SU-DHL-6 (cell line): ENCODE measurements at regions not wholly inside any gene's neighbourhood (a gene's known extent, or its start where the extent isn't known, plus 50 kb on each side); places are given as distances from the start of the nearest gene placed in this dataset.

ENCODE experiments used
- H2AFZ ChIP-seq: fragments of 200-600 bp; sonication (generic); 2 replicates; pipeline ENCODE4 v1.6.1; 2014; ENCODE audit warnings: low read depth, mild to moderate bottlenecking, moderate library complexity, mixed read lengths, antibody characterized with exemption, low read length; ENCODE audit not compliant: severe bottlenecking
- H3F3A ChIP-seq: fragments of 200-600 bp; shearing (Covaris generic); 2 replicates; pipeline ENCODE4 v1.6.0; 2016; ENCODE audit warnings: antibody characterized with exemption, mild to moderate bottlenecking; ENCODE audit not compliant: insufficient read depth
- H3K27ac ChIP-seq: fragments of 200-600 bp; sonication (generic); 2 replicates; pipeline ENCODE4 v1.5.1; 2016; ENCODE audit warnings: low read depth, mild to moderate bottlenecking, low read length, moderate library complexity, mixed read lengths
- H3K27me3 ChIP-seq: fragments of 200-600 bp; sonication (generic), shearing (Covaris generic); 2 replicates; pipeline ENCODE4 v1.6.0; 2014; ENCODE audit warnings: mild to moderate bottlenecking, low read length
- H3K36me3 ChIP-seq: fragments of 200-600 bp; sonication (generic); 2 replicates; pipeline ENCODE4 v1.6.1; 2014; ENCODE audit warnings: mild to moderate bottlenecking, low read length, mixed read lengths
- H3K4me2 ChIP-seq: fragments of 300-600, 200-600 bp; shearing (Covaris generic), sonication (generic); 2 replicates; pipeline ENCODE4 v1.6.0; 2014; ENCODE audit warnings: low read length, low read depth, mild to moderate bottlenecking; ENCODE audit not compliant: poor library complexity, severe bottlenecking
- H3K4me3 ChIP-seq: fragments of 200-600 bp; sonication (generic); 2 replicates; pipeline ENCODE4 v1.5.1; 2014; ENCODE audit warnings: antibody characterized with exemption, low read length, mild to moderate bottlenecking, mixed read lengths; ENCODE audit not compliant: insufficient read depth, poor library complexity, severe bottlenecking
- H3K79me2 ChIP-seq: fragments of 200-600 bp; sonication (generic); 2 replicates; pipeline ENCODE4 v1.6.1; 2014; ENCODE audit warnings: mild to moderate bottlenecking, low read length, moderate library complexity; ENCODE audit not compliant: insufficient read depth
- H3K9ac ChIP-seq: fragments of 200-600 bp; sonication (generic); 2 replicates; pipeline ENCODE4 v1.7.0; 2014; ENCODE audit warnings: mild to moderate bottlenecking, low read length
- H3K9me2 ChIP-seq: fragments of 200-600 bp; sonication (generic); replicated peaks from 2 replicates; pipeline ENCODE4 v1.6.1; 2014; ENCODE audit warnings: low read length; ENCODE audit not compliant: insufficient read depth
- H3K9me3 ChIP-seq: fragments of 200-600 bp; sonication (generic); 2 replicates; pipeline ENCODE4 v1.6.1; 2014; ENCODE audit warnings: low read length, mixed read lengths; ENCODE audit not compliant: insufficient read depth
- H4K20me1 ChIP-seq: fragments of 200-600 bp; sonication (generic); 2 replicates; pipeline ENCODE4 v1.6.1; 2014; ENCODE audit warnings: low read depth, mild to moderate bottlenecking, antibody characterized with exemption, low read length, moderate library complexity, mixed read lengths
- CTCF ChIP-seq: fragments of 200-600 bp; sonication (generic); IDR thresholded peaks from one replicate; pipeline ENCODE4 v1.5.1; 2017; ENCODE audit warnings: antibody characterized with exemption, mild to moderate bottlenecking, low read length, moderate library complexity; ENCODE audit not compliant: insufficient read depth, poor library complexity, severe bottlenecking
- EZH2phosphoT487 ChIP-seq: fragments of 200-600 bp; sonication (generic), shearing (Covaris generic); conservative IDR thresholded peaks from 2 replicates; pipeline ENCODE4 v1.6.1; 2018; ENCODE audit warnings: mild to moderate bottlenecking, antibody characterized with exemption, low read length, moderate library complexity, mixed read lengths

- TF ChIP-seq EZH2phosphoT487 (no peak), CTCF (no peak)
- no peak overlapping the region for H3K4me2 ChIP-seq
- no peaks in the 10 kb centered on the region for H3K79me2 ChIP-seq
- no peaks in the 10 kb centered on the region for H3K9me3 ChIP-seq
- no peak overlapping the region for H3K9ac ChIP-seq
- no peak overlapping the region for H3K27ac ChIP-seq
- H4K20me1 ChIP-seq: no peaks in the 10 kb centered on the region
- no peak overlapping the region for H2AFZ ChIP-seq
- H3K4me3 ChIP-seq: no peak overlapping the region
- no peaks in the 10 kb centered on the region for H3F3A ChIP-seq
- H3K36me3 ChIP-seq: no peaks in the 10 kb centered on the region
- H3K9me2 ChIP-seq: no peaks in the 10 kb centered on the region
- H3K27me3 ChIP-seq: no peaks in the 10 kb centered on the region
Observed at GRCh38 chrX:57848857-57849256, 61.4 kb downstream of the ZXDA start.

- Histone ChIP-seq H3K4me2 (no peak overlapping the region), H3K9me3 (no peaks in the 10 kb centered on the region), H3K27ac (no peak overlapping the region), H3K27me3 (no peaks in the 10 kb centered on the region), H3K4me3 (no peak overlapping the region), H3K9ac (no peak overlapping the region), H3K9me2 (no peaks in the 10 kb centered on the region), H3K36me3 (no peaks in the 10 kb centered on the region), H4K20me1 (no peaks in the 10 kb centered on the region), H3F3A (no peaks in the 10 kb centered on the region), H3K79me2 (no peaks in the 10 kb centered on the region), H2AFZ (no peak overlapping the region)
- TF ChIP-seq EZH2phosphoT487 (no peak), CTCF (no peak)
Observed at GRCh38 chrX:57822818-57823217, 87.4 kb downstream of the ZXDA start.

GRCh38 chrX:57822398-57822797 is 87.9 kb downstream of the ZXDA start:
- no peak for TF ChIP-seq EZH2phosphoT487
- no peak overlapping the region for H3K9ac ChIP-seq
- no peaks in the 10 kb centered on the region for H3F3A ChIP-seq
- H3K27ac ChIP-seq: no peak overlapping the region
- no peaks in the 10 kb centered on the region for H3K9me3 ChIP-seq
- H3K27me3 ChIP-seq: no peaks in the 10 kb centered on the region
- no peaks in the 10 kb centered on the region for H3K9me2 ChIP-seq
- no peak overlapping the region for H3K4me3 ChIP-seq
- no peaks in the 10 kb centered on the region for H3K36me3 ChIP-seq
- no peak overlapping the region for H2AFZ ChIP-seq
- no peaks in the 10 kb centered on the region for H3K79me2 ChIP-seq
- no peak overlapping the region for H3K4me2 ChIP-seq
- H4K20me1 ChIP-seq: no peaks in the 10 kb centered on the region

GRCh38 chrX:57821703-57822387 is 88.4 kb downstream of the ZXDA start:
- H3K4me2 ChIP-seq: no peak overlapping the region
- H4K20me1 ChIP-seq: no peaks in the 10 kb centered on the region
- no peaks in the 10 kb centered on the region for H3F3A ChIP-seq
- no peaks in the 10 kb centered on the region for H3K79me2 ChIP-seq
- H3K9ac ChIP-seq: no peak overlapping the region
- H3K4me3 ChIP-seq: no peak overlapping the region
- no peaks in the 10 kb centered on the region for H3K36me3 ChIP-seq
- H2AFZ ChIP-seq: no peak overlapping the region
- H3K9me2 ChIP-seq: no peaks in the 10 kb centered on the region
- H3K27ac ChIP-seq: no peak overlapping the region
- H3K27me3 ChIP-seq: no peaks in the 10 kb centered on the region
- no peaks in the 10 kb centered on the region for H3K9me3 ChIP-seq
- TF ChIP-seq CTCF (no peak), EZH2phosphoT487 (no peak)
